HCT116 (cell line): ENCODE measurements at regions not wholly inside any gene's neighbourhood (a gene's known extent, or its start where the extent isn't known, plus 50 kb on each side); places are given as distances from the start of the nearest gene placed in this dataset.
"Not testable (repeated sequence)": the region's sequence is repeated elsewhere in the genome, so short reads cannot be mapped to it uniquely, and the experiment has no call there.

Source experiments
- ATAC-seq: fragments of 200-7000 bp; cut with Tn5 transposase; 2 replicates; pipeline ENCODE4 v1.9.1; 2020; ENCODE audit warnings: mild to moderate bottlenecking, moderate library complexity
- BruUV-seq: library from RNA; stranded (reverse); fragments of 400-500 nt; replicated peaks from 2 replicates; lab custom pipeline; 2021; lab: Mats Ljungman, UMichigan
- CTCF ChIA-PET: fragments of 300-600 bp; sonication (Branson Sonifier 250); formaldehyde crosslinking; loops from one replicate; lab custom pipeline; 2021; ENCODE audit warnings: antibody characterized with exemption; lab: Charles Lee
- POLR2A ChIA-PET: fragments of 300-600, 350-600 bp; sonication (Branson Sonifier 250); formaldehyde crosslinking; loops from one replicate; lab custom pipeline; 2021; ENCODE audit warnings: antibody characterized with exemption; lab: Charles Lee
- RAD21 ChIA-PET, 2 experiments: fragments of 300-600 bp; sonication (Branson Sonifier 250); formaldehyde crosslinking; loops; one replicate each; lab custom pipeline; 2023; ENCODE audit warnings: low total read pairs in 2 of 2; ENCODE audit not compliant: uncharacterized antibody in 2 of 2, unreplicated experiment in 2 of 2, low non-redundant PET in 1 of 2; lab: Charles Lee
- DNase-seq: peaks from one replicate; pipeline ENCODE4 v3.0.0-alpha.2; 2010; ENCODE audit warnings: low read depth, low spot score
- H2AFZ ChIP-seq: fragments of 200-600 bp; shearing (Covaris generic), sonication (generic); 2 replicates; pipeline ENCODE4 v1.6.1; 2017; ENCODE audit warnings: low read depth, mixed run types, mixed read lengths, antibody characterized with exemption, low read length; ENCODE audit not compliant: poor library complexity, severe bottlenecking
- H3K27ac ChIP-seq: 2 replicates; pipeline ENCODE4 v1.5.1; 2012; ENCODE audit warnings: low read depth, low read length
- H3K27me3 ChIP-seq: fragments of 200-600 bp; sonication (generic); 2 replicates; pipeline ENCODE4 v1.6.1; 2016; ENCODE audit warnings: mixed run types, low read length, mixed read lengths; ENCODE audit not compliant: insufficient read depth
- H3K36me3 ChIP-seq, 2 experiments: fragments of 200-500 bp in 1 of 2; fragments of 200-600 bp in 1 of 2; sonication (Bioruptor generic) in 1 of 2; sonication (generic) in 1 of 2; 2 replicates each; pipeline versions ENCODE4 v1.5.1 to v1.6.1; 2014 to 2016; ENCODE audit warnings: low read length in 2 of 2, inconsistent platforms in 1 of 2, mixed read lengths in 1 of 2, mixed run types in 1 of 2; ENCODE audit not compliant: insufficient read depth in 2 of 2, control insufficient read depth in 1 of 2
- H3K4me1 ChIP-seq, 2 experiments: fragments of 200-600 bp in 1 of 2; sonication (generic) in 1 of 2; 2 replicates each; pipeline versions ENCODE4 v1.5.1 to v1.6.1; 2012 to 2017; ENCODE audit warnings: low read length in 2 of 2, inconsistent platforms in 1 of 2, mild to moderate bottlenecking in 1 of 2, mixed read lengths in 1 of 2, mixed run types in 1 of 2, moderate library complexity in 1 of 2; ENCODE audit not compliant: insufficient read depth in 2 of 2, control insufficient read depth in 1 of 2
- H3K4me2 ChIP-seq: fragments of 200-600 bp; sonication (generic); 2 replicates; pipeline ENCODE4 v1.6.1; 2017; ENCODE audit warnings: mixed run types, low read length, mixed read lengths
- H3K4me3 ChIP-seq, 2 experiments: fragments of 200-600 bp in 1 of 2; sonication (generic) in 1 of 2; replicated peaks in 1 of 2; 2 replicates each; pipeline ENCODE4 v1.5.1; 2011 to 2016; ENCODE audit warnings: low read length in 2 of 2, control low read depth in 1 of 2, low read depth in 1 of 2, mild to moderate bottlenecking in 1 of 2, mixed read lengths in 1 of 2, mixed run types in 1 of 2
- H3K79me2 ChIP-seq: fragments of 200-600 bp; sonication (generic); 2 replicates; pipeline ENCODE4 v1.6.1; 2017; ENCODE audit warnings: mild to moderate bottlenecking, mixed run types, low read length, moderate library complexity, mixed read lengths; ENCODE audit not compliant: insufficient read depth
- H3K9ac ChIP-seq: fragments of 200-600 bp; sonication (generic); 2 replicates; pipeline ENCODE4 v1.6.1; 2016; ENCODE audit warnings: low read length, mixed read lengths
- H3K9me2 ChIP-seq: fragments of 200-600 bp; sonication (generic), shearing (Covaris generic); 2 replicates; pipeline ENCODE4 v1.6.1; 2017; ENCODE audit warnings: mixed run types, mild to moderate bottlenecking, moderate library complexity; ENCODE audit not compliant: insufficient read depth
- H3K9me3 ChIP-seq, 2 experiments: fragments of 200-500 bp in 1 of 2; fragments of 200-600 bp in 1 of 2; sonication (Bioruptor generic) in 1 of 2; sonication (generic) in 1 of 2; 2 replicates each; pipeline ENCODE4 v1.6.1; 2014 to 2017; ENCODE audit warnings: low read length in 2 of 2, mixed read lengths in 2 of 2, inconsistent platforms in 1 of 2, low read depth in 1 of 2, mild to moderate bottlenecking in 1 of 2, mixed run types in 1 of 2, moderate library complexity in 1 of 2; ENCODE audit not compliant: control insufficient read depth in 1 of 2, insufficient read depth in 1 of 2
- H4K20me1 ChIP-seq: fragments of 200-600 bp; sonication (generic), shearing (Covaris generic); 2 replicates; pipeline ENCODE4 v1.6.1; 2017; ENCODE audit warnings: mixed run types, mild to moderate bottlenecking, moderate library complexity; ENCODE audit not compliant: insufficient read depth
- CBX3 ChIP-seq: IDR thresholded peaks from 2 replicates; pipeline ENCODE4 v1.6.1; 2012; ENCODE audit warnings: low read depth
- YY1 ChIP-seq: IDR thresholded peaks from 2 replicates; pipeline ENCODE4 v1.6.1; 2011; ENCODE audit warnings: low read length, low read depth, moderate library complexity, mild to moderate bottlenecking; ENCODE audit not compliant: insufficient replicate concordance; ENCODE audit errors: extremely low read depth
- intact Hi-C: fragments of 100-400 bp; cut with micrococcal nuclease; formaldehyde crosslinking; loops from 2 replicates; pipeline ENCODE4 v1.10.0; 2022

DNA sequence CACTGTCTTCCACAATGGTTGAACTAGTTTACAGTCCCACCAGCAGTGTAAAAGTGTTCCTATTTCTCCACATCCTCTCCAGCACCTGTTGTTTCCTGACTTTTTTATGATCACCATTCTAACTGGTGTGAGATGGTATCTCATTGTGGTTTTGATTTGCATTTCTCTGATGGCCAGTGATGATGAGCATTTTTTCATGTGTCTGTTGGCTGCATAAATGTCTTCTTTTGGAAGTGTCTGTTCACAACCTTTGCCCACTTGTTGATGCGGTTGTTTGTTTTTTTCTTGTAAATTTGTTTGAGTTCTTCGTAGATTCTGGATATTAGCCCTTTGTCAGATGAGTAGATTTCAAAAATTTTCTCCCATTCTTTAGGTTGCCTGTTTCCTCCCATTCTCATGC is 194.0 kb upstream of the IL12B start:
- H3K4me3 ChIP-seq, H2AFZ ChIP-seq, ATAC-seq, intact Hi-C loops, DNase-seq, H3K79me2 ChIP-seq, H3K9ac ChIP-seq, POLR2A ChIA-PET, H3K4me1 ChIP-seq, H3K9me3 ChIP-seq, H3K27me3 ChIP-seq, BruUV-seq, H3K36me3 ChIP-seq, H3K4me2 ChIP-seq, CTCF ChIA-PET, H3K27ac ChIP-seq, H3K9me2 ChIP-seq, RAD21 ChIA-PET, H4K20me1 ChIP-seq: not testable (repeated sequence)

DNA sequence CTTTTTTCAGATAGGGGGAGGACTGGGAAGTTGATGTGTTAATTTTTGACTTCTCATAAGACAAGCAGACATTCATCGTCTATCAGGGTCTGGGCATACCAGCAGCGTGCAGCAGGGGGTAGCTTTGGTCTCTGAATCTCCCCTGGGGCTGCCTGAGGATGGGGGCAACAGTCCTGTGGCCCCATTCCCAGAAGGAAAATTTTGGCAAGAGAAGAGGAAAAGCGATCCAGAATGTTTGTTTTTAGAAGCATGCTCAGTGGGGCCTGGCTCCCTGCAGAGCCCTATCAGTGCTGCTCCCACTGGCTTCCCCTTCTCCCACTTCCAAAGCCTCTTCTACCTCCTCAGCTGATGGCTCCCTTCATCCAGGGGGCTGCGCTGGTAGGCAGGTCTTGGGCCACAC is 194.8 kb upstream of the IL12B start:
- H3K9me3 ChIP-seq: no peaks in the 10 kb centered on the region
- no peak overlapping the region for H3K4me3 ChIP-seq
- intact Hi-C loops: no loop called here
- ChIA-PET CTCF (interaction anchor here (0.6 kb wide), 1 partner anchor 9 kb away, joined by 3 read pairs; no protein-coding TSS in a partner anchor), RAD21 (no interaction called here), POLR2A (no interaction called here)
- DNase-seq: no peak
- no peaks in the 10 kb centered on the region for H3K79me2 ChIP-seq
- no TSS peak for BruUV-seq
- no peaks in the 10 kb centered on the region for H3K27me3 ChIP-seq
- H3K36me3 ChIP-seq: no peaks in the 10 kb centered on the region
- no peaks in the 10 kb centered on the region for H3K4me1 ChIP-seq
- TF ChIP-seq YY1: no peak
- TF ChIP-seq CBX3: no peak
- no peak for ATAC-seq
- no peaks in the 10 kb centered on the region for H3K9me2 ChIP-seq
- H3K27ac ChIP-seq: no peak overlapping the region
- H3K4me2 ChIP-seq: no peak overlapping the region
- H2AFZ ChIP-seq: no peak overlapping the region
- no peaks in the 10 kb centered on the region for H4K20me1 ChIP-seq
- no peak overlapping the region for H3K9ac ChIP-seq
